H1 (cell line): ENCODE measurements at regions not wholly inside any gene's neighbourhood (a gene's known extent, or its start where the extent isn't known, plus 50 kb on each side); places are given as distances from the start of the nearest gene placed in this dataset.

ENCODE experiments used
- BRCA1 ChIP-seq: IDR thresholded peaks from 2 replicates; pipeline ENCODE4 v1.6.1; 2012; ENCODE audit warnings: low read depth, low read length, improper control_type of control experiment
- CHD1 ChIP-seq: IDR thresholded peaks from 2 replicates; pipeline ENCODE4 v1.6.1; 2012; ENCODE audit warnings: low read depth, low read length, improper control_type of control experiment
- CTCF ChIP-seq, 3 experiments: IDR thresholded peaks; 1 replicate in 2 of 3; 2 replicates in 1 of 3; pipeline versions ENCODE4 v1.5.1 to v1.6.1; 2011; ENCODE audit warnings: low read length in 3 of 3, mild to moderate bottlenecking in 3 of 3, inconsistent platforms in 2 of 3, low read depth in 1 of 3, moderate library complexity in 1 of 3; ENCODE audit not compliant: insufficient read depth in 1 of 3; ENCODE audit errors: control extremely low read depth in 1 of 3
- EP300 ChIP-seq, 2 experiments: IDR thresholded peaks; 1 replicate in 1 of 2; 2 replicates in 1 of 2; pipeline ENCODE4 v1.6.1; 2011 to 2012; ENCODE audit warnings: low read depth in 2 of 2, low read length in 2 of 2, mild to moderate bottlenecking in 2 of 2, borderline replicate concordance in 1 of 2, inconsistent platforms in 1 of 2, moderate library complexity in 1 of 2
- EZH2 ChIP-seq: fragments of 200-600 bp; sonication (generic); IDR thresholded peaks from 2 replicates; pipeline ENCODE4 v1.7.1; 2012; ENCODE audit warnings: low read depth, mild to moderate bottlenecking, moderate library complexity, low read length, inconsistent platforms; ENCODE audit not compliant: severe bottlenecking
- GTF2F1 ChIP-seq: IDR thresholded peaks from 2 replicates; pipeline ENCODE4 v1.6.1; 2012; ENCODE audit warnings: low read depth, low read length, improper control_type of control experiment, borderline replicate concordance
- JUND ChIP-seq: IDR thresholded peaks from 2 replicates; pipeline ENCODE4 v1.6.1; 2011; ENCODE audit warnings: mild to moderate bottlenecking, improper control_type of control experiment, low read length
- MAX ChIP-seq: IDR thresholded peaks from 2 replicates; pipeline ENCODE4 v1.6.1; 2012; ENCODE audit warnings: inconsistent platforms
- POLR2A ChIP-seq, 2 experiments: IDR thresholded peaks; 1 replicate in 1 of 2; 2 replicates in 1 of 2; pipeline ENCODE4 v1.6.1; 2011; ENCODE audit warnings: low read depth in 2 of 2, low read length in 2 of 2, mild to moderate bottlenecking in 2 of 2; ENCODE audit errors: control extremely low read depth in 1 of 2
- POLR2AphosphoS5 ChIP-seq: IDR thresholded peaks from 2 replicates; pipeline ENCODE4 v1.6.1; 2011; ENCODE audit warnings: low read depth, low read length
- RFX5 ChIP-seq: IDR thresholded peaks from 2 replicates; pipeline ENCODE4 v1.6.1; 2011; ENCODE audit warnings: low read depth, low read length, improper control_type of control experiment, borderline replicate concordance
- SIN3A ChIP-seq, 2 experiments: IDR thresholded peaks in 1 of 2; conservative IDR thresholded peaks in 1 of 2; 2 replicates each; pipeline ENCODE4 v1.6.1; 2011 to 2012; ENCODE audit warnings: low read length in 2 of 2, improper control_type of control experiment in 1 of 2, low read depth in 1 of 2, mild to moderate bottlenecking in 1 of 2
- SP2 ChIP-seq: IDR thresholded peaks from 2 replicates; pipeline ENCODE4 v1.6.1; 2012; ENCODE audit warnings: mild to moderate bottlenecking, low read length, inconsistent platforms
- TCF12 ChIP-seq: IDR thresholded peaks from 2 replicates; pipeline ENCODE4 v1.6.1; 2011; ENCODE audit warnings: low read depth, mild to moderate bottlenecking, low read length

GRCh38 chr10:7092603-7093002 is 318.2 kb downstream of the SFMBT2 start:
- TF ChIP-seq CTCF (IDR thresholded peaks at IDR 0.05; ENCODE audit: control extremely low read depth in 1 of 3, insufficient read depth in 1 of 3, low read depth in 1 of 3, low read length in 3 of 3) (no peak), EZH2 (no peak), POLR2A (IDR thresholded peaks at IDR 0.05; ENCODE audit: control extremely low read depth in 1 of 2, low read depth in 2 of 2, low read length in 2 of 2) (no peak), RFX5 (no peak), MAX (no peak), EP300 (IDR thresholded peaks at IDR 0.05; ENCODE audit: borderline replicate concordance in 1 of 2, low read depth in 2 of 2, low read length in 2 of 2) (no peak), GTF2F1 (no peak), POLR2AphosphoS5 (no peak), TCF12 (no peak), CHD1 (no peak), JUND (no peak), SP2 (no peak), SIN3A (conservative IDR thresholded peaks at IDR 0.05 in 1 of 2, IDR thresholded peaks at IDR 0.05 in 1 of 2; ENCODE audit: low read depth in 1 of 2, low read length in 2 of 2) (no peak), BRCA1 (no peak)
